GM12874 (cell line): ENCODE measurements at regions not wholly inside any gene's neighbourhood (a gene's known extent, or its start where the extent isn't known, plus 50 kb on each side); places are given as distances from the start of the nearest gene placed in this dataset.

Experiments used
- TF ChIP-seq, protein P1 (sequence below): IDR thresholded peaks from 2 replicates; pipeline ENCODE4 v1.5.1; 2011; ENCODE audit warnings: low read depth, mild to moderate bottlenecking, control low read depth, low read length, moderate library complexity; ENCODE audit not compliant: insufficient read depth

- TF ChIP-seq, protein P1, sequence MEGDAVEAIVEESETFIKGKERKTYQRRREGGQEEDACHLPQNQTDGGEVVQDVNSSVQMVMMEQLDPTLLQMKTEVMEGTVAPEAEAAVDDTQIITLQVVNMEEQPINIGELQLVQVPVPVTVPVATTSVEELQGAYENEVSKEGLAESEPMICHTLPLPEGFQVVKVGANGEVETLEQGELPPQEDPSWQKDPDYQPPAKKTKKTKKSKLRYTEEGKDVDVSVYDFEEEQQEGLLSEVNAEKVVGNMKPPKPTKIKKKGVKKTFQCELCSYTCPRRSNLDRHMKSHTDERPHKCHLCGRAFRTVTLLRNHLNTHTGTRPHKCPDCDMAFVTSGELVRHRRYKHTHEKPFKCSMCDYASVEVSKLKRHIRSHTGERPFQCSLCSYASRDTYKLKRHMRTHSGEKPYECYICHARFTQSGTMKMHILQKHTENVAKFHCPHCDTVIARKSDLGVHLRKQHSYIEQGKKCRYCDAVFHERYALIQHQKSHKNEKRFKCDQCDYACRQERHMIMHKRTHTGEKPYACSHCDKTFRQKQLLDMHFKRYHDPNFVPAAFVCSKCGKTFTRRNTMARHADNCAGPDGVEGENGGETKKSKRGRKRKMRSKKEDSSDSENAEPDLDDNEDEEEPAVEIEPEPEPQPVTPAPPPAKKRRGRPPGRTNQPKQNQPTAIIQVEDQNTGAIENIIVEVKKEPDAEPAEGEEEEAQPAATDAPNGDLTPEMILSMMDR = no peak
These were observed 843.6 kb downstream of the TRIB2 start for GRCh38 chr2:13560322-13560721.

DNA sequence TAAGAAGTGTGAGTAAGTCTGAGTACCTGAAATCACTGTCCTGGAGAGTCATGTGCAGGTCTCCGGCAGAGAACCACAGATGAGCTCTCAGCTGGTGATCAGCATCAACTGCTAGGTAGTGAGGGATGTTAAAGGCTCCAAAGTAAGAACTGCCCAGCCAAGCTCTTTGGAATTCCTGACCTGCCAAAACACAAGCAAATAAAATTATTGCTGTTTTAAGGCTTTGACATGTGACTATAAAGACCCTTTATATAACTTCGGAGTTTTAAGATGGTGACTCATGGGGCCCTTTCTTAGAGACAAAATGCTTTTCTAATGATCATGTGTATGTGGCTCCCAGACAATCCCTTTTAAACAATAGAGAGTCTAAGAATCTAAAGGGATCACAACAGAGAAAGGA, 855.7 kb downstream of the TRIB2 start:
- TF ChIP-seq, protein P1 = no peak

- TF ChIP-seq, protein P1 = no peak
These were observed 858.1 kb downstream of the TRIB2 start for GRCh38 chr2:13574831-13575230.

DNA sequence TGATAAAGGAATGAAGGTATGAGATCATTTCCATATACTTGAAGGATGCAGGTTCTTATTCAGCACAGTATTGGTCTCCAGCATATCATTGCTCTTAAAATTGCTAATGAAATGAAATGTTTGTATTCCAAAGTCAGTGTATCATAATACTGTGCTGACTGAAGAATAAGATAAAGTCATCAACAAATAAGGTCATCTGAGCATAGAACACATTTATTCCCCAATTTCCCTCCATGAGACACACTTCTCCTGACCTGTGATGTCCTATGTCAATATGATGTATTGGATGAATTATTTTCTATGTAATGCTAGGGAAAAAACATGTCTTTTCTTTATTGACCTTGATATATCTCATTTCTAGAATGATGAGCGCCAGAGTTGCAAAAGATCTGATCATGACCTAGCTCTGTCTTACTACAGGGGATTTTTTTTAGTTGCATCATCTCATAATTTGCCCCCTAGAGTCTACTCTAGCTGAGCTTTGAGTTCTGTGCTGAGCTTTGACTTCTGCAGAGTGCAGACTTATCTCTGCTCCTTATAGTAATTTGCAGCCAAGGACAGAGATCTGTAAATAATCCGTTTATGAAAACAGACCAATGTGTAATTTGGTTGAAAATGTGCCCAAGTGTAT, 859.8 kb downstream of the TRIB2 start:
- TF ChIP-seq, protein P1 = no peak

- TF ChIP-seq, protein P1 = no peak
These were observed 861.8 kb downstream of the TRIB2 start for GRCh38 chr2:13578547-13578946.

- TF ChIP-seq, protein P1 = no peak
These were observed 864.7 kb downstream of the TRIB2 start for GRCh38 chr2:13581471-13581870.

DNA sequence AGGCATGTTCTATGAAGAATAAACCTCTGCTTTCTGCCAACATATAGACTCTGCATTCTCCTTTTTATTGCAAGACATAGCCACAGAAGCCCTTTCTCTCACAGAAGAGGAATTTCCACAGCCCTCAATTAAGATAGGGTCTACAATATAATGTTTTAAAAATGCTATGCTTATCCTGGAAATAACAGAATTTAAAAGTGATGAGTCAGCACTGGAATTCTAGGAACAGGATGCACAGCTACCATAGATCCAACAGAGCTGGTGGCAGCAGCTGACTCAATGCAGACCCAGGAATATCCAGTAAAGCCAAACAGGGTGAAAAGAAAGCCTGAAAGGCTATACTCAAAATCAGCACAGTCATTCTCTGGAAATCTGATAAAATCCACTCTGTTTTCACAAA, 866.9 kb downstream of the TRIB2 start:
- TF ChIP-seq, protein P1 = no peak
